Esophagus muscularis mucosa (tissue), 4 donors: ENCODE measurements at regions not wholly inside any gene's neighbourhood (a gene's known extent, or its start where the extent isn't known, plus 50 kb on each side); places are given as distances from the start of the nearest gene placed in this dataset.

Source experiments
- DNase-seq: peaks from one replicate; pipeline ENCODE4 v3.0.0-alpha.2; 2017; ENCODE audit errors: extremely low spot score
- H3K27ac ChIP-seq, 4 donors: fragments of 200-600 bp; sonication (generic); replicated peaks in 1 of 4; 1 replicate in 3 of 4; 2 replicates in 1 of 4; pipeline ENCODE4 v1.5.1; 2016 to 2019; ENCODE audit warnings: mild to moderate bottlenecking in 1 of 4
- H3K27me3 ChIP-seq, 4 donors: fragments of 200-600 bp; sonication (generic); one replicate each; pipeline versions ENCODE4 v1.5.1 to v1.6.0; 2016 to 2019
- H3K36me3 ChIP-seq, 4 donors: fragments of 200-600 bp; sonication (generic); one replicate each; pipeline ENCODE4 v1.5.1; 2016 to 2019
- H3K4me1 ChIP-seq, 4 donors: fragments of 200-600 bp; sonication (generic); one replicate each; pipeline ENCODE4 v1.5.1; 2016 to 2019
- H3K4me3 ChIP-seq, 4 donors: fragments of 200-600 bp; sonication (generic); 1 replicate in 2 of 4; 2 replicates in 2 of 4; pipeline ENCODE4 v1.5.1; 2016 to 2019; ENCODE audit warnings: mild to moderate bottlenecking in 4 of 4, moderate library complexity in 1 of 4
- H3K9me3 ChIP-seq, 4 donors: fragments of 200-600 bp; sonication (generic); 1 replicate in 3 of 4; 2 replicates in 1 of 4; pipeline ENCODE4 v1.5.1; 2016 to 2019
- EP300 ChIP-seq: sonication (generic); formaldehyde crosslinking; IDR thresholded peaks from one replicate; pipeline ENCODE4 v1.6.1; 2017; ENCODE audit warnings: antibody characterized with exemption
- POLR2A ChIP-seq: fragments of 450-650 bp; IDR thresholded peaks from one replicate; pipeline ENCODE4 v1.6.1; 2017; ENCODE audit warnings: antibody characterized with exemption, moderate library complexity, mild to moderate bottlenecking, low read depth
- POLR2AphosphoS5 ChIP-seq, 2 donors: sonication (generic); formaldehyde crosslinking; IDR thresholded peaks; one replicate each; pipeline ENCODE4 v1.6.1; 2017; ENCODE audit warnings: antibody characterized with exemption in 2 of 2
- WGBS: methylation state at CpG from one replicate; pipeline ENCODE4 v1.1.5; 2018; 5-methylcytosine and 5-hydroxymethylcytosine counted together
- intact Hi-C: fragments of 100-400 bp; cut with DNase I; formaldehyde crosslinking; loops from one replicate; pipeline ENCODE4 v1.15.1; 2023
- TF ChIP-seq, protein P1 (sequence below), 3 experiments: fragments of 200-600 bp in 2 of 3; fragments of 450-650 bp in 1 of 3; sonication (generic) in 2 of 3; IDR thresholded peaks; one replicate each; pipeline ENCODE4 v1.5.1; 2017 to 2019; ENCODE audit warnings: antibody characterized with exemption in 3 of 3, mild to moderate bottlenecking in 2 of 3, moderate library complexity in 1 of 3

DNA sequence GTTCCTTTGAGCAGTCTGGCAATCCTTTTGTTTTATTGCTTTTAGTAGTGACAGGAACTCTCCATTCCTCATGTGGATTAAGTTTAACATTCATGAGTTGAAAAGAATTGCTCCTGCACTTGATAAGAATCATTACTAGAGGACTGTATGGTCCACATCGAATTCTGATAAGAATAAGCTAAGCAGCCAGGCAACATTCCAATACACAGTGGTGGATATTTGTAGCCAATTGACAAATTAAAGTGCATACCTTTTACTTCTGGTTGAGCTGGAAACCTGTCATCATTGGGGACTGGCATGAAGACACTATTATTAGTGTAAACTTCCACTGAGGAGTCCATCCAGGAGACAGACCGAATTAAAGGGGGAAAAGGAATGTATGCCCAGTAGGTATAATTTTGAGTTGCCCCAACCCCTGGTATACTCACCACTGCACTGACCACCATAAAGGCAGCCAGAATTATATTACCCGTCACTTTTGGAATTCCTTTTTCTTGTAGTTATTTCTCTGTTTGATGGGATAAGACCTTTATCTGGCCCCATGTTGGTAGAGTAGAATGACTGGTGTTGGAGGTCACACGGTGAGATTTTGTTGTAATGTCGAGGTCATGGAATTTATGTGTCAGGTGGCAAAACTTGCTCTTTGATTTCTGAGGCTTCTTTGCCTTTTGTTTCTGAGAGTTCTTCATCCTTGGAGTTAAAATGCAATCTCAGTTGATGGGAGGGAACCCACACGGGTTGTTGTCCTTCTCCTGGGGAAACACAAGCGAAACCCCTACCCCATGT, 72.1 kb upstream of the ARL4D start:
- intact Hi-C loops, result no loop called here
- H3K27me3 ChIP-seq, result no peaks in the 10 kb centered on the region
- no peaks in the 10 kb centered on the region for H3K36me3 ChIP-seq
- DNase-seq, result no peak
- no peak overlapping the region for H3K27ac ChIP-seq
- H3K9me3 ChIP-seq, result no peaks in the 10 kb centered on the region
- H3K4me1 ChIP-seq, result no peaks in the 10 kb centered on the region
- TF ChIP-seq POLR2A (no peak), EP300 (no peak), POLR2AphosphoS5 (IDR thresholded peaks at IDR 0.05) (no peak)
- TF ChIP-seq, protein P1, sequence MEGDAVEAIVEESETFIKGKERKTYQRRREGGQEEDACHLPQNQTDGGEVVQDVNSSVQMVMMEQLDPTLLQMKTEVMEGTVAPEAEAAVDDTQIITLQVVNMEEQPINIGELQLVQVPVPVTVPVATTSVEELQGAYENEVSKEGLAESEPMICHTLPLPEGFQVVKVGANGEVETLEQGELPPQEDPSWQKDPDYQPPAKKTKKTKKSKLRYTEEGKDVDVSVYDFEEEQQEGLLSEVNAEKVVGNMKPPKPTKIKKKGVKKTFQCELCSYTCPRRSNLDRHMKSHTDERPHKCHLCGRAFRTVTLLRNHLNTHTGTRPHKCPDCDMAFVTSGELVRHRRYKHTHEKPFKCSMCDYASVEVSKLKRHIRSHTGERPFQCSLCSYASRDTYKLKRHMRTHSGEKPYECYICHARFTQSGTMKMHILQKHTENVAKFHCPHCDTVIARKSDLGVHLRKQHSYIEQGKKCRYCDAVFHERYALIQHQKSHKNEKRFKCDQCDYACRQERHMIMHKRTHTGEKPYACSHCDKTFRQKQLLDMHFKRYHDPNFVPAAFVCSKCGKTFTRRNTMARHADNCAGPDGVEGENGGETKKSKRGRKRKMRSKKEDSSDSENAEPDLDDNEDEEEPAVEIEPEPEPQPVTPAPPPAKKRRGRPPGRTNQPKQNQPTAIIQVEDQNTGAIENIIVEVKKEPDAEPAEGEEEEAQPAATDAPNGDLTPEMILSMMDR (IDR thresholded peaks at IDR 0.05), result no peak
- no peak overlapping the region for H3K4me3 ChIP-seq
- WGBS, result 83% methylated on average over 7 of the region's 7 CpGs

DNA sequence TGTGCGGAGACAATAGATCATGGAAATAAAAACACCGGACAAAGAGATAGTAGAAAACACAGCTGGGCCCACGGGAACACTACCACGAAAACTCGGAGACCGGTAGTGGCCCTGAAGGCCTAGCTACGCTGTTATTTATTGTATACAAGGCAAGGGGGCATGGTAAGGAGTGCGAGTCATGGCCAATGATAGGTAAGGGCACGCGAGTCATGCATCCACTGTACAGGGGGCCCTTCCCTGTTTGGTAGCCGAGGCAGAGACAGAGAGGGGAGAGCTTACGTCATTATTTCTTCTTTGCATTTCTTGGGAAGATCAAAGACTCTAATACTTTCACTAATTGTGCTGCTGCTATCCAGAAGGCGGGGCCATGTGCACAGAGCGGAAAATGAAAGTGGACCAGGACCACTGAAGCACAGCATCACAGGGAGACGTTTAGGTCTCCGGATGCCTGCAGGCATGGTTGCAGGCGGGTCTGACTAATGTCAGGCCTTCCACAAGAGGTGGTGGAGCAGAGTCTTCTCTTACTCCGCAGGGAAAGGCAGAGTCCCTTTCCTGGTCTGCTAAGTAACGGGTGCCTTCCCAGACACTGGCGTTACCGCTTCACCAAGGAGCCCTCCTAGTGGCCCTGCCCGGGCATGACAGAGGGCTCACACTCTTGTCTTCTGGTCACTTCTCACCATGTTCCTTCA, 74.4 kb upstream of the ARL4D start:
- TF ChIP-seq POLR2AphosphoS5 (IDR thresholded peaks at IDR 0.05) (no peak), POLR2A (no peak), EP300 (no peak)
- TF ChIP-seq, protein P1 (IDR thresholded peaks at IDR 0.05), result peak in 1 of 3 experiments; percentile 20
- no peaks in the 10 kb centered on the region for H3K4me1 ChIP-seq
- WGBS, result 84% methylated on average over 22 of the region's 22 CpGs
- no peak overlapping the region for H3K27ac ChIP-seq
- no peak for DNase-seq
- no peaks in the 10 kb centered on the region for H3K27me3 ChIP-seq
- intact Hi-C loops, result no loop called here
- H3K36me3 ChIP-seq, result no peaks in the 10 kb centered on the region
- H3K4me3 ChIP-seq, result no peak overlapping the region
- no peaks in the 10 kb centered on the region for H3K9me3 ChIP-seq

DNA sequence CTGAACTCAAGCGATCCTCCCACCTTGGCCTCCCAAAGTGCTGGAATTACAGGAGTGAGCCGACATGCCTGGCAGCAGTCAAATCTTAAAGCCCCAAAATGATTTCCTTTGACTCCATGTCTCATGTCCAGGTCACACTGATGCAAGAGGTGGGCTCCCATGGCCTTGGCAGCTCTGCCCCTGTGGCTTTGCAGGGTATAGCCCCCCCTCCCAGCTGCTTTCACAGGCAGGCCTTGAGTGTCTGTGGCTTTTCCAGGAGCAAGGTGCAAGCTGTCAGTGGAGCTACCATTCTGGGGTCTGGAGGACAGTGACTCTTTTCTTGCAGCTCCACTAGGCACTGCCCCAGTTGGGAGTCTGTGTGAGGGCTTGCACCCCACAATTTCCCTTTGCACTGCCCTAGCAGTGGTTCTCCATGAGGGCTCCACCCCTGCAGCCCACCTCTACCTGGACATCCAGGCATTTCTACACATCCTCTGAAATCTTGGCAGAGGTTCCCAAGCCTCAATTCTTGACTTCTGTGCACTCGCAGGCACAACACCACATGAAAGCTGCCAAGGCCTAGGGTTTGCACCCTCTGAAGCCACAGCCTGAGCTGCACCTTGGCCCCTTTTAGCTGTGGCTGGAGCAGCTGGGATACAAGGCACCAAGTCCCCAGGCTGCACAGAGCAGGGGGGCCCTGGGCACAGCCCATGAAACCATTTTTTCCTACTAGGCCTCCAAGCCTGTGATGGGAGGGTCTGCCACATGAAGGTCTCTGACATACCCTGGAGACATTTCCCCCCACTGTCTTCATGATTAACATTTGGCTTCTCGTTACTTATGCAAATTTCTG, 79.3 kb upstream of the ARL4D start:
- no peaks in the 10 kb centered on the region for H3K36me3 ChIP-seq
- H3K27me3 ChIP-seq, result no peaks in the 10 kb centered on the region
- H3K9me3 ChIP-seq, result no peaks in the 10 kb centered on the region
- H3K4me1 ChIP-seq, result no peaks in the 10 kb centered on the region
- TF ChIP-seq POLR2A (no peak), POLR2AphosphoS5 (IDR thresholded peaks at IDR 0.05) (no peak)
- DNase-seq, result no peak
- H3K4me3 ChIP-seq, result no peak overlapping the region
- WGBS, result 91% methylated on average over 4 of the region's 4 CpGs
- intact Hi-C loops, result no loop called here
- no peak overlapping the region for H3K27ac ChIP-seq

DNA sequence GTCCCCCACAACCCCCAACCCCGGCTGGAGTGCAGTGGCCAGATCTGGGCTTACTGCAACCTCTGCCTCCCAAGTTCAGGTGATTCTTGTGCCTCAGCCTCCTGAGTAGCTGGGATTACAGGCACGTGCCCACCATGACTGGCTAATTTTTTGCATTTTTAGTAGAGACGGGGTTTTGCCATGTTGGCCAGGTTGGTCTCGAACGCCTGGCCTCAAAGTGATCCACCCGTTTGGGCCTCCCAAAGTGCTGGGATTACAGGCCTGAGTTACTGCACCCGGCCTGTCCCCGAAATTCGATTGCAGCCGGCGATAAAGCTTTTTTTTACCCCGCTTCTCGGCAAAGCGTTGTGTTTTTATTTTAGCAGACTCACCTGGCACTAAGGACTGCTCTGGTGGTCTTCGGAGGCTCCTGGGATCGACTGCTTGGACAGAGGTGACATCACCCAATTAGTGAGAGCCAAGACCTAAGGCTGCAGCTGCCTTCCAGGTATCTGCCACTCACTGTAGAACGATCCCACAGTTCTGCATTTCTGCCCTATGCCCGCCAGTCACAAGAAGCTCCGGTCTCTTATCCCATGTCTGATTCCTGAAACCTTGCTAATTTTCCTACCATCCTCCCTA, 82.2 kb upstream of the ARL4D start:
- H3K9me3 ChIP-seq, result no peaks in the 10 kb centered on the region
- H3K27ac ChIP-seq, result no peak overlapping the region
- WGBS, result 71% methylated on average over 19 of the region's 19 CpGs
- H3K36me3 ChIP-seq, result no peaks in the 10 kb centered on the region
- TF ChIP-seq, protein P1 (IDR thresholded peaks at IDR 0.05), result no peak
- TF ChIP-seq EP300, result no peak
- TF ChIP-seq POLR2A, result no peak
- no peak for TF ChIP-seq POLR2AphosphoS5 (IDR thresholded peaks at IDR 0.05)
- H3K27me3 ChIP-seq, result no peaks in the 10 kb centered on the region
- H3K4me1 ChIP-seq, result no peaks in the 10 kb centered on the region
- DNase-seq, result no peak
- H3K4me3 ChIP-seq, result no peak overlapping the region
- intact Hi-C loops, result no loop called here
